ENCODE measurements at regions not wholly inside any gene's neighbourhood (a gene's known extent, or its start where the extent isn't known, plus 50 kb on each side); places are given as distances from the start of the nearest gene placed in this dataset.

DNA sequence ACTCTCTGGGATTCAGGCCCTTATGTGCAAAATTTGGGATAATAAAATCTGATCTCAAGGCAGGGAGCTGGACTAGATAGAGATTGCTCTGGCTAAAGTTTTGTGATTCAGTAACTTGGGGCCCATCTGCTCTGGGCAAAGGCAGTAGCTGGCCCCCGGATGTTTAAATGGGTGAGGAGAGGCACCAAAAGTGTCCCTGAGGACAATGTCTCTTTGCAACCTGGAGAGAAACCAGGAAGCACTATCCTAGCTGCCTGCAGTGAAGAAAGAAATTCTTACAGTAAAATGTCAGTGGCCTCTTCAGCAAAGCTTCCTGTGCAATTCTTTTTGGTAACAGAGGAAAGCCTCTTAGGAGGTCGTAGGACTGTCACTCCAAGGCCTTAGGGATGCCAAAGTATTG, 54.6 kb upstream of the BARX2 start:
- Histone ChIP-seq H3K9me3 (ENCODE audit: insufficient read depth in 2 of 2, low read depth in 1 of 2, low read length in 1 of 2) (no peaks in the 10 kb centered on the region), H4K20me1 (replicated peaks in 1 of 2; ENCODE audit: control insufficient read depth in 1 of 2, insufficient read depth in 2 of 2, low read length in 2 of 2) (no peaks in the 10 kb centered on the region), H3K27ac (ENCODE audit: low read depth, low read length) (no peak overlapping the region), H3K4ac (replicated peaks; ENCODE audit: insufficient read length, low read depth, low read length) (no peak overlapping the region), H3K56ac (replicated peaks; ENCODE audit: insufficient read length, low read depth, low read length) (no peak overlapping the region), H3K4me2 (ENCODE audit: insufficient read depth in 1 of 2, low read depth in 2 of 2, low read length in 2 of 2) (no peak overlapping the region), H3K4me3 (ENCODE audit: extremely low read depth in 1 of 4, insufficient read depth in 2 of 4, low read depth in 3 of 4, low read length in 4 of 4) (no peak overlapping the region), H3K18ac (ENCODE audit: extremely low read depth, low read length) (no peak overlapping the region), H3K23me2 (ENCODE audit: low read depth, low read length) (no peaks in the 10 kb centered on the region), H3K79me2 (ENCODE audit: control insufficient read depth in 1 of 2, insufficient read depth in 2 of 2, low read length in 2 of 2) (no peaks in the 10 kb centered on the region), H2BK12ac (ENCODE audit: low read depth, low read length) (no peak overlapping the region), H3K14ac (ENCODE audit: insufficient read length) (no peak overlapping the region), H3K79me1 (ENCODE audit: low read depth, low read length) (no peaks in the 10 kb centered on the region), H4K5ac (ENCODE audit: insufficient read length, low read depth, low read length) (no peak overlapping the region), H2BK15ac (ENCODE audit: low read length) (no peak overlapping the region), H3K36me3 (ENCODE audit: control insufficient read depth in 2 of 4, insufficient read depth in 4 of 4, low read length in 3 of 4) (no peaks in the 10 kb centered on the region), H4K8ac (ENCODE audit: extremely low read depth, insufficient read depth, low read length) (no peak overlapping the region), H2BK20ac (ENCODE audit: low read length) (no peak overlapping the region), H2AFZ (ENCODE audit: low read length) (no peak overlapping the region), H2AK5ac (ENCODE audit: low read depth, low read length) (no peak overlapping the region), H2BK5ac (ENCODE audit: low read depth, low read length) (no peak overlapping the region), H3K27me3 (replicated peaks in 1 of 4; ENCODE audit: control insufficient read depth in 3 of 4, extremely low read depth in 1 of 4, insufficient read depth in 3 of 4, low read length in 3 of 4) (peaks cover 0 to 2% (median 0%) of the 10 kb centered on the region in 4 experiments; a peak in 1 of 7 replicates), H3K9ac (replicated peaks in 1 of 4; ENCODE audit: extremely low read depth in 1 of 4, low read depth in 3 of 4, low read length in 3 of 4) (no peak overlapping the region), H3K4me1 (replicated peaks in 1 of 4; ENCODE audit: control insufficient read depth in 3 of 4, insufficient read depth in 4 of 4, low read length in 3 of 4) (peaks cover 0 to 8% (median 4%) of the 10 kb centered on the region in 4 experiments; a peak in 5 of 7 replicates), H3K23ac (ENCODE audit: insufficient read length) (no peak overlapping the region), H4K91ac (replicated peaks; ENCODE audit: insufficient read length, low read length) (no peak overlapping the region), H2BK120ac (replicated peaks; ENCODE audit: low read depth, low read length) (no peak overlapping the region)
- ChIA-PET CTCF (ENCODE audit: partially characterized antibody) (interaction anchor here (0.8 to 10.7 kb wide), 2 partner anchors 9 to 205 kb away, joined by 3 to 88 read pairs; no protein-coding TSS in a partner anchor), POLR2A (ENCODE audit: partially characterized antibody) (interaction anchor here (0.8 kb wide), 1 partner anchor 41 kb away, joined by 3 read pairs; no protein-coding TSS in a partner anchor)
- no peak for FAIRE-seq
- peak in 1 of 2 experiments; percentile 23 for DNase-seq (ENCODE audit: low read depth in 1 of 2, low spot score in 2 of 2)
- no peak for TF ChIP-seq SRF (IDR thresholded peaks at IDR 0.05; ENCODE audit: low read depth, low read length)
- TF ChIP-seq SIX5 (IDR thresholded peaks at IDR 0.05; ENCODE audit: low read depth, low read length): no peak
- no peak for TF ChIP-seq TAF7 (optimal IDR thresholded peaks at IDR 0.05; ENCODE audit: borderline replicate concordance, low read depth, low read length)
- no peak for TF ChIP-seq HDAC2 (IDR thresholded peaks at IDR 0.05; ENCODE audit: borderline replicate concordance in 1 of 2, low read depth in 2 of 2, low read length in 2 of 2)
- no peak for TF ChIP-seq CTBP2 (IDR thresholded peaks at IDR 0.05; ENCODE audit: borderline replicate concordance, insufficient read depth, insufficient read length, low read length)
- 84% methylated on average over 2 of the region's 2 CpGs; no CpG with 5 or more reads in 1 of the 2 experiments for WGBS, 2 experiments (ENCODE audit: extremely low coverage in 1 of 2, insufficient coverage in 1 of 2, insufficient read length in 1 of 2, insufficient replicate concordance in 2 of 2, low coverage in 1 of 2, low lambda C conversion rate in 2 of 2, missing lambda C conversion rate in 1 of 2)

Measured in H1 (cell line).